ENCODE measurements at regions not wholly inside any gene's neighbourhood (a gene's known extent, or its start where the extent isn't known, plus 50 kb on each side); places are given as distances from the start of the nearest gene placed in this dataset.

DNA sequence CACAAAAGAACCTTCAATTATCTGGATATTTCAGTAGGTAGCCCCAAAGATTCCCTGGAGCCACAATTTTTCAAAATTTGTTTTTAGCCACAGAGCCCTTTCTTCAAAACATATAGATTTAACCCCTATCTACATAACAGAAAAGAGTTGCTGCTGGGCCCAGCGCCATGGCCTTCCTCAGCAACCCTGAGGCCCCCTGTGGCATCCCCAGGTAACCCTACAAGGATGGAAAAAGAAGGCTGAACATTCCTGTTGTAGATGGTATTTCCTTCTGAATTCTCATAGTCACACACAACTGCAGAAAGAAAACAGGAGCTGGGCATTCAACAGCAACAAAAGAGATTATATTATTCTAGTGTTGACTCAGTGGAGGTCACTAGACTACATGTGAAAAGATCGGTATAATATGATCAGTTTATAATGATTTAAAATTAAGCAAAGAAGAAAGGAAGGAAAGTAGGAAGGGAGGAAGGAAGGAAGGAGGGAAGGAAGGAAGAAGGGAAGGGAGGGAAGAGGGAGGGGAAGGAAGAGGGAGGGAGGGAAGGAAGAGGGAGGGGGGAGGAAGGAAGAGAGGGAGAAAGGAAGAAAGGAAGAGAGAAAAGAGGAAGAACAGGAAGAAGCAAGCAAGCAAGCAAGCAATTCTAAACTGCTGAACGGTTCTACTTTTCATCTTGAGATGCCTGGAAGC is 342.5 kb upstream of the NR2F2 start:
- TF ChIP-seq, protein P1, sequence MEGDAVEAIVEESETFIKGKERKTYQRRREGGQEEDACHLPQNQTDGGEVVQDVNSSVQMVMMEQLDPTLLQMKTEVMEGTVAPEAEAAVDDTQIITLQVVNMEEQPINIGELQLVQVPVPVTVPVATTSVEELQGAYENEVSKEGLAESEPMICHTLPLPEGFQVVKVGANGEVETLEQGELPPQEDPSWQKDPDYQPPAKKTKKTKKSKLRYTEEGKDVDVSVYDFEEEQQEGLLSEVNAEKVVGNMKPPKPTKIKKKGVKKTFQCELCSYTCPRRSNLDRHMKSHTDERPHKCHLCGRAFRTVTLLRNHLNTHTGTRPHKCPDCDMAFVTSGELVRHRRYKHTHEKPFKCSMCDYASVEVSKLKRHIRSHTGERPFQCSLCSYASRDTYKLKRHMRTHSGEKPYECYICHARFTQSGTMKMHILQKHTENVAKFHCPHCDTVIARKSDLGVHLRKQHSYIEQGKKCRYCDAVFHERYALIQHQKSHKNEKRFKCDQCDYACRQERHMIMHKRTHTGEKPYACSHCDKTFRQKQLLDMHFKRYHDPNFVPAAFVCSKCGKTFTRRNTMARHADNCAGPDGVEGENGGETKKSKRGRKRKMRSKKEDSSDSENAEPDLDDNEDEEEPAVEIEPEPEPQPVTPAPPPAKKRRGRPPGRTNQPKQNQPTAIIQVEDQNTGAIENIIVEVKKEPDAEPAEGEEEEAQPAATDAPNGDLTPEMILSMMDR (IDR thresholded peaks at IDR 0.05), result no peak
- Histone ChIP-seq H3K9me3 (no peaks in the 10 kb centered on the region), H3K36me3 (no peaks in the 10 kb centered on the region), H3K27ac (no peak overlapping the region), H3K27me3 (no peaks in the 10 kb centered on the region), H3K4me3 (no peak overlapping the region), H3K4me1 (no peaks in the 10 kb centered on the region)
- DNase-seq (no peak), ATAC-seq (no peak)
- intact Hi-C loops (cut with DNase I), result no loop called here

DNA sequence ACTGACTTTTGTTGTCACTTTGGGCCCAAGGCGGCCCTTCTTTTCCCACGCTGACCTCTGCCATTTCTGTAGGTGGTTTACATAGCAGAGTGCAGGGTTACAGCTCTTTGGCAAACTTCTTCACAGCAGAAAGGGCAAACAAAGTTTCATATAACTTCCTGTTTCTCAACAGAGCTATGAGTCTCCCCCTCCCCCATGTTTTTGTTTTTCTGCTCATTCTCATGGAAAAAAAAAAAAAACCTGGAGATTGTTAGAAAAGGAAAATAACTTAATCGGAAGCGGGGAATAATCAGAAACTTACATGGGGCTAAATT is 342.0 kb upstream of the NR2F2 start:
- intact Hi-C loops (cut with DNase I), result no loop called here
- no peak overlapping the region for H3K4me3 ChIP-seq
- no peaks in the 10 kb centered on the region for H3K9me3 ChIP-seq
- ATAC-seq, result no peak
- no peaks in the 10 kb centered on the region for H3K4me1 ChIP-seq
- no peak for DNase-seq
- TF ChIP-seq, protein P1 (IDR thresholded peaks at IDR 0.05), result no peak
- H3K36me3 ChIP-seq, result no peaks in the 10 kb centered on the region
- H3K27me3 ChIP-seq, result no peaks in the 10 kb centered on the region
- H3K27ac ChIP-seq, result no peak overlapping the region

DNA sequence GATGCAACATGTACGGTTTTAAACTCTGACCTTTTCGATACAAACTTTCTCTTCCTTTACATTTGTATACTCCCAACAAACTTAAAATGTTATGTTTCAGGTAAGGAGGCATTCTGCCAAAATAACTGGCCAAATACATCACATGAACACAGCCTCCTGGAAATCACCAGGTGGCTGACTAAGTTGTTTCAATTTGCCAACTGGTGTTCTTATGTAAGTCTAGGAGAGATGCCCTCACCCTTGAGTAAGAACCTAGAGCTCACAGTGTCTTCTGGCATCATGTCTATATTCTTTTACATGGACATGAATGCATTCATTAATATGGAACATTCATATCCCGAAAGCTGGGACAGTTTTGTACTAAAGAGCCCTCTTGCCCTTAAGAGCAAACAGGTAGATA is 341.1 kb upstream of the NR2F2 start:
- no peaks in the 10 kb centered on the region for H3K36me3 ChIP-seq
- TF ChIP-seq, protein P1 (IDR thresholded peaks at IDR 0.05), result no peak
- no peak overlapping the region for H3K27ac ChIP-seq
- no peak overlapping the region for H3K4me3 ChIP-seq
- no peaks in the 10 kb centered on the region for H3K9me3 ChIP-seq
- no peaks in the 10 kb centered on the region for H3K4me1 ChIP-seq
- intact Hi-C loops (cut with DNase I), result no loop called here
- no peak for ATAC-seq
- H3K27me3 ChIP-seq, result no peaks in the 10 kb centered on the region
- no peak for DNase-seq

DNA sequence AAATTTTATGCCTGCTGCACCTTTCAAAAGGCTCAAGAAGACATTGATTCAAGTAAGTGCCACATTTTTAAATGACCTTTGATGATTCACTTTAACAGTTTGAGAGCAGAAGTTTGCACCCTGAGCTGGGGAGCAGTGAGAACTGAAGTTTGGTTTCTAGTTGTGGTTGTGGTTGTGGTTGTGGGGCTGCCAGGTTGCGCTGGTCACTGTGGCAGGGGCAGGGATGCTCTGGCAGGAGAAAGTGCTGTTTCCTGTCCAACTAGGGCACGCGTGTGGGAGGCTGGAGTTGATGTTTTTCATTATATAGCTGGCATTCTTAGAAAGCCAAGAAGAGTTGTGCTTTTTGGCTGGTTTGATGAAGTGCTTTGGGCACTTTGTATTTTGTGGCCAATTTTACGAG is 339.7 kb upstream of the NR2F2 start:
- Histone ChIP-seq H3K9me3 (no peaks in the 10 kb centered on the region), H3K27ac (no peak overlapping the region), H3K4me3 (no peak overlapping the region), H3K27me3 (no peaks in the 10 kb centered on the region), H3K36me3 (no peaks in the 10 kb centered on the region), H3K4me1 (no peaks in the 10 kb centered on the region)
- no peak for ATAC-seq
- TF ChIP-seq, protein P1 (IDR thresholded peaks at IDR 0.05), result no peak
- no peak for DNase-seq
- intact Hi-C loops (cut with DNase I), result no loop called here

DNA sequence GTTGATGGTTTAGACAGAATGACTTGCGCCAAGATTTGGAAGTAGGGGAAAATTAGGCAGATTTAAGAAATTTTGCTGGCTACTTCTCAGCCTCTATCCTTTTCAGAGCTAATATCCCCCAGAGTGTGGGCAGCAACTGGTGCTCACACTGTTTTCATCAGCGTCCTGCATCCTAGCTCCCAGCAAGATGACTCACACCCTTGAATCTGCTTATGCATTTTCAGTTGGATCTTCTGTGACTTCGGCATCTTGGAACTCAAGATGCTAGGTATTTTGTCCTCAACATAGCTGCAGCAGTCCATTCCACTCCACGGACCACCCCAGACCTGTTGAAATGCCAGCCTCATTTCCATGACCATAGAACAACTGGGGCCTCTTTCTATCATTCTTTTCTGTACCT is 336.1 kb upstream of the NR2F2 start:
- intact Hi-C loops (cut with DNase I), result no loop called here
- Histone ChIP-seq H3K27ac (no peak overlapping the region), H3K9me3 (no peaks in the 10 kb centered on the region), H3K4me3 (no peak overlapping the region), H3K36me3 (no peaks in the 10 kb centered on the region), H3K4me1 (no peaks in the 10 kb centered on the region), H3K27me3 (no peaks in the 10 kb centered on the region)
- TF ChIP-seq, protein P1 (IDR thresholded peaks at IDR 0.05), result no peak
- ATAC-seq (no peak), DNase-seq (no peak)
